Fibroblast of mammary gland (primary cell): ENCODE measurements at regions not wholly inside any gene's neighbourhood (a gene's known extent, or its start where the extent isn't known, plus 50 kb on each side); places are given as distances from the start of the nearest gene placed in this dataset.

Source experiments
- DNase-seq: peaks from one replicate; pipeline ENCODE4 v3.0.0-alpha.2; 2010; ENCODE audit warnings: low read depth
- H3K4me3 ChIP-seq: 2 replicates; pipeline ENCODE4 v1.5.1; 2011; ENCODE audit warnings: low read depth, mild to moderate bottlenecking, low read length, moderate library complexity; ENCODE audit not compliant: control insufficient read depth
- CTCF ChIP-seq: conservative IDR thresholded peaks from 2 replicates; pipeline ENCODE4 v1.5.1; 2011; ENCODE audit warnings: low read depth, low read length, inconsistent platforms; ENCODE audit not compliant: control insufficient read depth, insufficient read depth

- H3K4me3 ChIP-seq: no peak overlapping the region
- no peak for TF ChIP-seq CTCF
- no peak for DNase-seq
Measured at GRCh38 chr6:26290941-26291340, 74.1 kb upstream of the BTN3A2 start.

- DNase-seq: no peak
- TF ChIP-seq CTCF: no peak
- H3K4me3 ChIP-seq: no peak overlapping the region
Measured at GRCh38 chr6:26292709-26293108, 72.3 kb upstream of the BTN3A2 start.

GRCh38 chr6:26294302-26294701 is 70.7 kb upstream of the BTN3A2 start:
- DNase-seq: no peak
- no peak overlapping the region for H3K4me3 ChIP-seq
- TF ChIP-seq CTCF: no peak

- TF ChIP-seq CTCF: no peak
- DNase-seq: peak; percentile 92
- H3K4me3 ChIP-seq: no peak overlapping the region
Measured at GRCh38 chr6:26295691-26296555, 69.1 kb upstream of the BTN3A2 start.

GRCh38 chr6:26296556-26296856 is 68.5 kb upstream of the BTN3A2 start:
- DNase-seq: no peak
- H3K4me3 ChIP-seq: no peak overlapping the region
- no peak for TF ChIP-seq CTCF

GRCh38 chr6:26296857-26297648 is 67.9 kb upstream of the BTN3A2 start:
- DNase-seq: peak; percentile 71
- H3K4me3 ChIP-seq: no peak overlapping the region
- no peak for TF ChIP-seq CTCF
